GM19328 (cell line): ENCODE measurements at regions not wholly inside any gene's neighbourhood (a gene's known extent, or its start where the extent isn't known, plus 50 kb on each side); places are given as distances from the start of the nearest gene placed in this dataset.
"Not testable (repeated sequence)": the region's sequence is repeated elsewhere in the genome, so short reads cannot be mapped to it uniquely, and the experiment has no call there.

Experiments
- ATAC-seq: cut with Tn5 transposase; IDR thresholded peaks from one replicate; pipeline ENCODE4 v1.9.1; 2021; ENCODE audit warnings: mild to moderate bottlenecking, moderate library complexity; ENCODE audit not compliant: unreplicated experiment

GRCh38 chr5:115439639-115440038 is 104.9 kb downstream of the FEM1C start:
- no peak for ATAC-seq

GRCh38 chr5:115439042-115439441 is 105.5 kb downstream of the FEM1C start:
- no peak for ATAC-seq

DNA sequence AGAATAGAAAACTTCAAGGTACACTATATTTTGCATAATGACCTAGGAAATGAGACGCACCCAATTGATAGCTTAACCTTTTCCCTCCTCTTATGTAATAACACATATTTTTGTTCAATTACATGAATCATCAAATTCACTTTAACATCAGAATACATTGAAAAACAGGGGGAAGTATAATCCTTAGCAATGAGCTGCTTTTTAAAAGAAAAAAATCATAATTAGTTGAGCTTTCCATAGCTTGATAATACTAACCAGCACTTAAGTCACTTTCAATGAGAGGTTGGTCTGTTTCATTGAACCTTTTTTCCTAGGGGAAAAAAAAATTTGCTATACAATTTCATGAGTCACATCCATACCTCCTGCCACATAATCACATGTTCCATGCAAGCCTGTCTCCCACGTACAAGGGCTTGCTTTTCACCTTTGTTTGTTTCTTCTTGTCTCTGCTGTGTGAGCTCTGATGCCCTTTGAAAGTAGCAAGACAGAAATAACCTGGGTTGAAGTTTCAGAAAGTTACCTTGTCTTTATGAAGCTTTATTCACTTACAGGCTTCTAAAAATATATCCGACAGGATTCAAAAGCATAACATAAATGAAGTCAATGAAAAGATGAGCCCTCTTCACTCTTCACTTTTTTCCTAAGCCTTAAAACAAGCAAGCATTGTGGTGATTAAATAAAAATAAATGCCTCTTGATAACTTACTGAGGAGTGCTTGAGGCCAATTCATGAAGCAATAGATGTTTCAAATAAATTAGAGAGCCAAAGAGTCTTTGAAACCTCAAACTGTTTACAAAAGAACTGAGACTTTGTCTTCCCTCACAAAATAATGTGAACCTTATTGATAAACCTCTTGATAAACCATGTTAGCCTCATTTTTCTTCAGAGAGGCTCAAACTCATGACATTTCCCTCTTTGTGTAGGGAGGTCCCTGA is 108.5 kb downstream of the FEM1C start:
- ATAC-seq, result no peak

- no peak for ATAC-seq
These were observed 109.4 kb downstream of the FEM1C start for GRCh38 chr5:115435065-115435777.

DNA sequence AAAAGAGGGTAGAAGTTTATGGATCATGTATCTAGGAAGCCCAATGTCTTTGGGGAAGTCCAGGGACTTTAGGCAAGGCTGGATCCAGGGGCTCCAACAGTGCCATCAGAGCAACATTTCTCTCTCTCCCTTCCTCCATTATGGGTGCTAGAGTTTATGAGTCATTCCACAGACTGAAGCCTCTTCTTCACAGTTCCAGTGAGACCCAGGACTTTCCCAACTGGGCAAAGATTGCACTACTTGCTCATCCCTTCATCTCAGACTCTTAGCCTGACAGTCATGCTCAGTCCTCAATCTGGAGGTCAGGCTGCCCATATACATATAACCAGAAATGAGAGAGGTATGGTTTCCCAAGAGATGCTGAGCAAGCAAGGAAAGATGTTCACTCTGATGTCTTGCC is 110.7 kb downstream of the FEM1C start:
- no peak for ATAC-seq

GRCh38 chr5:115432691-115433090 is 111.9 kb downstream of the FEM1C start:
- ATAC-seq, result no peak

DNA sequence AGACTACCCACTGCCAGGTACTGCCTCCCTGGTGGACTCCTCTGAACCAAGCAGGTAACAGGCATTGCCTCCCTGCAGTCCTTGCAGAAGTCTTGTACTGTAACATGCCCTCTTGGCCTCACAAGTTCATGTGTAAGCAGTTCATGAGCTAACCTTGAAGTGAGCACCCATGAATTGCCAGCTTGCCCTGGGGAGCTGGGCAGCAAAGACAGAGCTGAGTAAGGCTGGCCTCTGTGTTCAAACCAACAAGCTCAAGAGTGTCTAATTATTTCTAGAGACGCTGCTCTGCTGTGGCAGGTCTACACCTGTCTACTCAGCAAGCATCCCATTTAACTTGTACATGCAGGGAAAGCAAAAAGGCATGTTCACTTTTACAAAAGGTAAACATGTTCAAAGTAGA is 113.5 kb downstream of the FEM1C start:
- ATAC-seq, result no peak

- no peak for ATAC-seq
These were observed 114.2 kb downstream of the FEM1C start for GRCh38 chr5:115430374-115430773.

GRCh38 chr5:115429345-115429940 is 115.1 kb downstream of the FEM1C start:
- ATAC-seq, result no peak

GRCh38 chr5:115428676-115429075 is 115.9 kb downstream of the FEM1C start:
- ATAC-seq, result no peak

DNA sequence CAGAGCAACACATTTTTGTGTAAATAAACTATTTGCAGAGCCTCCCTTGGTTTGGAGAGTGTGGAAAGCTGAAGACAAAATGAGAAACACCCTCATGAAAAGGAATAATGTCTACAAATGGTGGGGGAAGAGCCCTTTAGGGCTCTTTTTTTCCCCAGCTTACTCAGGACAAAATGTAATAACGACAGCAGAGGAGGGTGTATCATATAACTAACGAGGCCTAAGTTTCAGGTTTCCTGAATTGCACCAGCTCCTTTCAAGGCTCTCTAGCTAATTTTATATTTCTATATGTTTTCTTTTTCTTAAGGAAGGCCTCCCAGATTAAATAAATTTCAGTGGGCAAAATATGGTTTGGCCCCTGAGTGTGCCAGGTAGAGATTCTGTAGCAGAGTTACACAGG is 116.3 kb downstream of the FEM1C start:
- no peak for ATAC-seq

DNA sequence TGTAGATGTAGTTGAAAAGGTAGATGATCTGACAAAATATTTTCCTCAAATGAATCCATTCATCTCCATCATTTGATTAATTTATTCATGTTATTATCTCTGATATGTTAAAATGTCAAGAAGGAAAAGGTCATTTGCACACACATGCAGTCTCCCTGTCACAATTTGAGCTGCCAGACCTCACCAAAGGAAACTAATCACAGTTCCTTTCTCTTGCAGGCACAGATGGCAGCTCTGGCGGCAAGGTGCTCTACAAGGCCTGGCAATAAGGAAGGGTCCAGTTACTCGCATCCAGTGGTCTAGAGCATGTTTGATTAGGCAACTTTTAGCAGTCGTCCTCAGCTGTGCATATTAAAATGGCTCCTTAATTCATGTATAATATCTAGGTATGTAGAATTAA is 120.1 kb downstream of the FEM1C start:
- no peak for ATAC-seq

DNA sequence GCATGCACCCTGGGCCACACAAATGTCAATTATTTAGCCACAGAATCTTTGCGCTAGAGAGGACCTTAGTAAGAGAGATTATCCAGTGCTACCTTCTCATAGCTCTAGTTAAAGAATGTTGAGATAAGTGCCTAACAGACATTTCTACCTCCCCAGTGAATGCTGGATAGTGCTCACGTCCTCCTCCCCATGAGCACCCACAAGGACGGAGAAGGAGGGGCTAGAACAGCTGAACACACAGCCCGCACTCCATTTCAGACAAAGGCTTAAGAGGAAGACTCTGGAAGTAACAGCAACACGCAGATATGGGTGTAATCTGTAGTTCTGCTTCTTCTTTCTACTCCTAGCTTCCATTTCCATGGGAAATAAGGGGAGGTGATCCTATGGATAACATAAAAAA is 120.5 kb downstream of the FEM1C start:
- ATAC-seq, result no peak

GRCh38 chr5:115423541-115423940 is 121.0 kb downstream of the FEM1C start:
- no peak for ATAC-seq

- no peak for ATAC-seq
These were observed 121.5 kb downstream of the FEM1C start for GRCh38 chr5:115423051-115423450.

- ATAC-seq, result not testable (repeated sequence)
These were observed 123.8 kb downstream of the FEM1C start for GRCh38 chr5:115420812-115421211.

DNA sequence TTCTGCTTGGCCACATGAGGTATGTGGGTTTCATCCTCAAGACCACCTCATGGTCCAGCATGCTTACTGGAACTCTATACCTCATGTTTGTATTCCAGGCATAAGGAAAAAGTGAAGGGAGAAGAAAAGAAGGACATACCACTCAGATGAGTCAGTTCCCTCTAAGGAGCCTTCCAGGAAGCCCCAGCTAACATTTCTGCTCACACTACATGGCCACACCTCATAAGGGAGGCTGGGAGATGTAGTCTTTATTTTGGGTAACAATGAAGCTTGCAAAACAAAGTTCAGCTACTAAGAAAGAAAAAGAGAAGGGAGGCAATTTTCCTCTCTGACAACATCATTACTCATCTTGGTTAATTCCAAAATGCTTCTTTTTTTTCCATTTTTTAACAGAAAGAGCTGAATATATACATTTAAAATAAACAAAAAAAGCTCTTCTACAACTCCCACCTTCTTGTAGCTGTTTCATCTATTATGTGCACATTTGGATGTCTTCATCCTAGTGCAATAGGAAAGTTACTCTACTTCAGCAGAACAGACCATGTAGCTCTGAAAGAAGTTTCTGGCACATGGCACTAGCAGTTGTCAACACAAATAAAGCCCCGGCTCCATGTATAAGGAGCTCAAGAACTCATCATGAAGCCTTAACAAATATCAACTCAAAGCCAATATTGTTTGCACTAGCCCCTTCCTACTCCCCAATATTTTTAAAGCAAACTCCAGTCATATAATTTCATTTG is 123.6 kb upstream of the CCDC112 start:
- ATAC-seq, result no peak

- ATAC-seq, result no peak
These were observed 122.3 kb upstream of the CCDC112 start for GRCh38 chr5:115418788-115419187.

DNA sequence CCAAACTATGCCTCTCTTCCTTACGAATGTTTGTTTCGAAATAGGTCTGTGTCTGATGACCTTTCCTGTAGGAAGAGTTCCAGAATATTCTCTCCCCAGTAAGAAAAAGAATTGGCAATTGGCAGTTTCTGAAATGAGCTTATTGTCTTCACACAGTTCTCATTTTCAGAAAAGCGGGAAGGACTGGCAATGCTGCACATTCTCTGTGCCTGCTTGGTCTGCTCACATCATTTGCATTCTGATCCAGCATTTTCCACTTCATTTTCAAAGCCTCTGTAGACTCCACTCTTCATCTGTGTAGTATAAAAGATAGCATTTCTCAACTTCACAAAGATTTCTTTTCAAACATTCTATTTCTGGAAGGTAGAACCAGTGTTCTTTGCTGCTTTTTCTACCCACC is 120.6 kb upstream of the CCDC112 start:
- ATAC-seq, result no peak

DNA sequence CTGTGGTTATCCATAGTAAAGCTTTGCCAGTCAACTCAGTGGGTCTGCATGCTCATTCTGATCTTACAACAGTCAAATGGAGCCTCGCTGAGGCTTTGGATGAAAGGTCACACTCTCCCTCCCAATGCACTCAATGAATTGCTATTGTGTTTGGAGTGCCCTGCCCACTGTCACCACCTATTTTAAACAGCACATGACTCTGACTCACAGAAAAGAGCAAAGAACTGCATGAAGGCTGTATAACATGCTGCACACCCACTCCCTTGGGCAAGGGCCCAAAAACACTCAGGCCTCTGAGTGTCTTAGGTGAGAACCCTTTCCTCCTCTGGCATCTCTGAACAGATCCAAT is 118.7 kb upstream of the CCDC112 start:
- no peak for ATAC-seq
